ENCODE measurements at regions not wholly inside any gene's neighbourhood (a gene's known extent, or its start where the extent isn't known, plus 50 kb on each side); places are given as distances from the start of the nearest gene placed in this dataset.
"Not testable (repeated sequence)": the region's sequence is repeated elsewhere in the genome, so short reads cannot be mapped to it uniquely, and the experiment has no call there.

DNA sequence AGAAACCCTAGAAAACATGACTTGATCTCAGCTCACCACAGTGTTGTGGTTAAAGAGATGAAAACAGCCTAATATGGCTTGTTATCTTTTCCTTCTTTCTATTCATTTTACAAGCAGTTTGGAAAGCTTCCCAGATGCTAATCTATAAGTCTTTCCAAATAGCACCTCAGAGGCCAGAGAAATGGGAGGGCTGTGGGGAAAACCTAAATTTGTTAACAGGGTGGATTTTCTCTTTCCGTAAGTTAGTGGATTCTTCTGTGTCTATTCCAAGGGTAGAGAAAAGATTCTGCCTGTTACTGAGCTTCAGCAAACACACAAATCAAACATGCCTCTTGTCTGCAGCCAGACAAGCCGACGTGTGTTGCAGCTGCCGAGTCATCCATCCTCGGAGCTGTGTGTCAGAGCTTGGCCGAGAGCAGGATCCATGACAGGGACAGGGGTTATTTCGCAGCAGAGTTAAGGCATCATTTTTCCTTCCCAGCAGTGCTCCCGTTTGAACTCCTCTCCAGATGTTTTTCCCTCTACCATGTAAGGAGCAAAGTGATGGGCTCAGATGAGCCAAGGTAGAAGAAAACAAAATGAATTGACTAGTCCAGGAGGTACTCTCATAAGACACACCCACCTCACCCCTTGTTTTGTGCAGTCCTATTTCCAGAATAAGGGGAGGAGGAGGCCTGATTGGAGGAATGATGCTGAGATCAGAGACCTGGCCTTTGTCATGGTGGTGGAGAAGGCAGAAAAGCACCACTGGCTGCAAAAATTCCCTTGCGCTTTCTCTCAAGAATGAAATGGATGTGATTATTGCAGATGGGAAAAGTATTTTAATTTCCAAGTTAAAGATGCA, 560.0 kb downstream of the C6orf118 start:
- Histone ChIP-seq H2AFZ (ENCODE audit: low read depth, low read length) (no peak overlapping the region), H3K27me3 (ENCODE audit: low read depth, low read length) (no peaks in the 10 kb centered on the region), H4K20me1 (ENCODE audit: insufficient read depth, low read length) (no peaks in the 10 kb centered on the region), H3K9me3 (ENCODE audit: insufficient read depth, low read length) (no peaks in the 10 kb centered on the region), H3K79me2 (ENCODE audit: low read length) (no peaks in the 10 kb centered on the region), H3K4me3 (ENCODE audit: low read length) (no peak overlapping the region), H3K27ac (ENCODE audit: low read length) (no peak overlapping the region), H3K4me1 (ENCODE audit: low read length) (no peaks in the 10 kb centered on the region), H3K36me3 (replicated peaks; ENCODE audit: low read depth, low read length) (no peaks in the 10 kb centered on the region), H3K4me2 (ENCODE audit: low read length) (no peak overlapping the region), H3K9ac (ENCODE audit: low read length) (no peak overlapping the region)
- TF ChIP-seq EZH2phosphoT487 (IDR thresholded peaks at IDR 0.05; ENCODE audit: low read depth), result no peak
- TF ChIP-seq, protein P1, sequence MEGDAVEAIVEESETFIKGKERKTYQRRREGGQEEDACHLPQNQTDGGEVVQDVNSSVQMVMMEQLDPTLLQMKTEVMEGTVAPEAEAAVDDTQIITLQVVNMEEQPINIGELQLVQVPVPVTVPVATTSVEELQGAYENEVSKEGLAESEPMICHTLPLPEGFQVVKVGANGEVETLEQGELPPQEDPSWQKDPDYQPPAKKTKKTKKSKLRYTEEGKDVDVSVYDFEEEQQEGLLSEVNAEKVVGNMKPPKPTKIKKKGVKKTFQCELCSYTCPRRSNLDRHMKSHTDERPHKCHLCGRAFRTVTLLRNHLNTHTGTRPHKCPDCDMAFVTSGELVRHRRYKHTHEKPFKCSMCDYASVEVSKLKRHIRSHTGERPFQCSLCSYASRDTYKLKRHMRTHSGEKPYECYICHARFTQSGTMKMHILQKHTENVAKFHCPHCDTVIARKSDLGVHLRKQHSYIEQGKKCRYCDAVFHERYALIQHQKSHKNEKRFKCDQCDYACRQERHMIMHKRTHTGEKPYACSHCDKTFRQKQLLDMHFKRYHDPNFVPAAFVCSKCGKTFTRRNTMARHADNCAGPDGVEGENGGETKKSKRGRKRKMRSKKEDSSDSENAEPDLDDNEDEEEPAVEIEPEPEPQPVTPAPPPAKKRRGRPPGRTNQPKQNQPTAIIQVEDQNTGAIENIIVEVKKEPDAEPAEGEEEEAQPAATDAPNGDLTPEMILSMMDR (IDR thresholded peaks at IDR 0.05; ENCODE audit: low read depth, low read length), result no peak

DNA sequence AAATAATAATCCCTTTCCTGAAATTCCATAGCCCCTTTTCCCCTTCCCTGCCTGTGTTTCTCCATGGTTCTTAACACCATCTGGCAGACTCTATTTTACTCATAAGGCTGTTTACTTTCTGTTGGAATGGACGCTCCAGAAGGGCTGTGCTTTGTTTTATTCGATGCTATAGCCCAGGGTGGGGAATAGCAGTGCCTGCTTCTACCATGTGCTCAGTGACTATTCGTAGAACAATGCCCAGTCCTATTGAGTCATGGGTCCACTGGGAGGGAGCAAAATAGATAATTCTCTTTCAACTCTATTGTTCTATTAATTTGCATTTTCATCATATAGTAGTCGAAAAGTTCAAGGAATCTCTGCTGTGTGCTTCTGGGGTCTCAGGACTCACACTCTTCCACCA, 565.1 kb downstream of the C6orf118 start:
- no peaks in the 10 kb centered on the region for H3K9me3 ChIP-seq (ENCODE audit: insufficient read depth, low read length)

DNA sequence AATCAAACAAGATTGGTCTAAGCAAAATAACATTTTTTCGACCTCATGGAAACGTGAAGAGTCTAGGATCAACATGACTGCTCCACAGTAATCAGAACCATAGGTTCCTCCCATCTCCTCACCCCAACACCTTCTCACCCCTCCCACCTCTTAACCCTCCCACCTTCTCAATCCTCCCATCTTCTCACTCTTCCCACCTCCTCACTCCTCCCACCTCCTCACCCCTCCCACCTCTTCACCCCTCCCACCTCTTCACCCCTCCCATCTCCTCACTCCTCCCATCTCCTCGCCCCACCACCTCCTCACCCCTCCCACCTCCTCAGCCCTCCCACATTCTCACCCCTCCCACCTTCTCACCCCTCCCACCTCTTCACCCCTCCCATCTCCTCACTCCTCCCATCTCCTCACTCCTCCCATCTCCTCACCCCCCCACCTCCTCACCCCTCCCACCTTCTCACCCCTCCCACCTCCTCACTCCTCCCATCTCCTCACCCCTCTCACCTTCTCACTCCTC, 567.4 kb downstream of the C6orf118 start:
- Histone ChIP-seq H3K9ac (ENCODE audit: low read length) (no peak overlapping the region), H3K27me3 (ENCODE audit: low read depth, low read length) (no peaks in the 10 kb centered on the region), H3K27ac (ENCODE audit: low read length) (no peak overlapping the region), H3K4me2 (ENCODE audit: low read length) (no peak overlapping the region), H3K4me1 (ENCODE audit: low read length) (no peaks in the 10 kb centered on the region), H3K79me2 (ENCODE audit: low read length) (no peaks in the 10 kb centered on the region), H3K36me3 (replicated peaks; ENCODE audit: low read depth, low read length) (no peaks in the 10 kb centered on the region), H4K20me1 (ENCODE audit: insufficient read depth, low read length) (no peaks in the 10 kb centered on the region), H3K9me3 (ENCODE audit: insufficient read depth, low read length) (no peaks in the 10 kb centered on the region), H3K4me3 (ENCODE audit: low read length) (no peak overlapping the region), H2AFZ (ENCODE audit: low read depth, low read length) (no peak overlapping the region)
- TF ChIP-seq EZH2phosphoT487 (IDR thresholded peaks at IDR 0.05; ENCODE audit: low read depth), result no peak
- TF ChIP-seq, protein P1 (IDR thresholded peaks at IDR 0.05; ENCODE audit: low read depth, low read length), result no peak

More for the DNA sequence above, 565.1 kb downstream of the C6orf118 start:
- no peak overlapping the region for H3K4me2 ChIP-seq (ENCODE audit: low read length)
- no peak overlapping the region for H3K4me3 ChIP-seq (ENCODE audit: low read length)
- H3K27ac ChIP-seq (ENCODE audit: low read length), result no peak overlapping the region
- H2AFZ ChIP-seq (ENCODE audit: low read depth, low read length), result no peak overlapping the region
- no peaks in the 10 kb centered on the region for H3K36me3 ChIP-seq (replicated peaks; ENCODE audit: low read depth, low read length)
- H3K79me2 ChIP-seq (ENCODE audit: low read length), result no peaks in the 10 kb centered on the region
- no peak overlapping the region for H3K9ac ChIP-seq (ENCODE audit: low read length)
- no peaks in the 10 kb centered on the region for H3K27me3 ChIP-seq (ENCODE audit: low read depth, low read length)
- no peaks in the 10 kb centered on the region for H4K20me1 ChIP-seq (ENCODE audit: insufficient read depth, low read length)
- TF ChIP-seq, protein P1 (IDR thresholded peaks at IDR 0.05; ENCODE audit: low read depth, low read length), result no peak
- H3K4me1 ChIP-seq (ENCODE audit: low read length), result no peaks in the 10 kb centered on the region

DNA sequence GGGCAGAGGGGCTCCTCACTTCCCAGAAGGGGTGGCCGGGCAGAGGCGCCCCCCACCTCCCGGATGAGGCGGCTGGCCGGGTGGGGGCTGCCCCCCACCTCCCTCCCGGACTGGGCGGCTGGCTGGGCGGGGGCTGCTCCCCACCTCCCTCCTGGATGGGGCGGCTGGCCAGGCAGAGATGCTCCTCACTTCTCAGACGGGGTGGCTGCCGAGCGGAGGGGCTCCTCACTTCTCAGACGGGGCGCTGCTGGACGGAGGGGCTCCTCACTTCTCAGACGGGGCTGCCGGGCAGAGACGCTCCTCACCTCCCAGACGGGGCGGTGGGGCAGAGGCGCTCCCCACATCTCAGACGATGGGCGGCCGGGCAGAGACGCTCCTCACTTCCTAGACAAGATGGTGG, 573.3 kb downstream of the C6orf118 start:
- not testable (repeated sequence) for H3K4me1 ChIP-seq (ENCODE audit: low read length); H3K27me3 ChIP-seq (ENCODE audit: low read depth, low read length); H3K4me3 ChIP-seq (ENCODE audit: low read length); H3K36me3 ChIP-seq (replicated peaks; ENCODE audit: low read depth, low read length); H3K27ac ChIP-seq (ENCODE audit: low read length); H3K4me2 ChIP-seq (ENCODE audit: low read length); H3K79me2 ChIP-seq (ENCODE audit: low read length); H2AFZ ChIP-seq (ENCODE audit: low read depth, low read length); H3K9ac ChIP-seq (ENCODE audit: low read length); H4K20me1 ChIP-seq (ENCODE audit: insufficient read depth, low read length); H3K9me3 ChIP-seq (ENCODE audit: insufficient read depth, low read length)
